ENCODE measurements at regions not wholly inside any gene's neighbourhood (a gene's known extent, or its start where the extent isn't known, plus 50 kb on each side); places are given as distances from the start of the nearest gene placed in this dataset.

- H3K9me1 ChIP-seq (ENCODE audit: insufficient read depth, low read length): no peaks in the 10 kb centered on the region
- H2BK15ac ChIP-seq (ENCODE audit: low read depth, low read length): no peak overlapping the region
- no peaks in the 10 kb centered on the region for H3K9me3 ChIP-seq (ENCODE audit: control insufficient read depth, insufficient read depth, low read length)
- no peak overlapping the region for H2BK20ac ChIP-seq (ENCODE audit: low read depth, low read length)
- no peak overlapping the region for H3K4ac ChIP-seq (ENCODE audit: low read depth, low read length)
- TF ChIP-seq CTCF (conservative IDR thresholded peaks at IDR 0.05; ENCODE audit: low read depth, low read length): no peak
- TF ChIP-seq USF2 (IDR thresholded peaks at IDR 0.05; ENCODE audit: low read depth, low read length): no peak
- no peak for TF ChIP-seq MAZ (IDR thresholded peaks at IDR 0.05; ENCODE audit: borderline replicate concordance, low read depth, low read length)
- no peak for TF ChIP-seq CHD1 (IDR thresholded peaks at IDR 0.05; ENCODE audit: low read depth, low read length)
- TF ChIP-seq RFX5 (IDR thresholded peaks at IDR 0.05; ENCODE audit: low read depth, low read length): no peak
- no peak for TF ChIP-seq NFE2L2 (IDR thresholded peaks at IDR 0.05; ENCODE audit: low read depth, low read length)
- no peak for TF ChIP-seq SMC3 (IDR thresholded peaks at IDR 0.05; ENCODE audit: low read depth, low read length)
- H3K56ac ChIP-seq (ENCODE audit: extremely low read depth, insufficient read depth, low read length): no peak overlapping the region
- no peak overlapping the region for H3K9ac ChIP-seq (ENCODE audit: low read depth, low read length)
- no peak overlapping the region for H3K4me2 ChIP-seq (ENCODE audit: low read depth, low read length)
- CTCF ChIA-PET: no interaction called here
- H3K18ac ChIP-seq (ENCODE audit: low read depth, low read length): no peak overlapping the region
- no TSS peak for BruUV-seq (replicated peaks)
- no peak overlapping the region for H4K5ac ChIP-seq (ENCODE audit: low read depth, low read length)
- no peak overlapping the region for H4K91ac ChIP-seq (ENCODE audit: insufficient read depth, low read depth, low read length)
- POLR2A ChIA-PET (ENCODE audit: unreplicated experiment): no interaction called here
- H3K4me1 ChIP-seq (ENCODE audit: control insufficient read depth, insufficient read depth, low read length): no peaks in the 10 kb centered on the region
- H2BK5ac ChIP-seq (ENCODE audit: low read depth, low read length, poor library complexity, severe bottlenecking): no peak overlapping the region
- no peaks in the 10 kb centered on the region for H4K20me1 ChIP-seq (ENCODE audit: insufficient read depth, low read length)
- H2AK9ac ChIP-seq (replicated peaks; ENCODE audit: low read depth, low read length, poor library complexity): no peak overlapping the region
- H3K23ac ChIP-seq (ENCODE audit: low read depth, low read length): no peak overlapping the region
- H2BK120ac ChIP-seq (ENCODE audit: low read depth, low read length): no peak overlapping the region
- ATAC-seq (ENCODE audit: low read depth) (no peak), DNase-seq (no peak)
- H4K8ac ChIP-seq (ENCODE audit: low read depth in 2 of 2, low read length in 2 of 2): no peak overlapping the region
- no peak overlapping the region for H3K27ac ChIP-seq (ENCODE audit: insufficient read depth, low read length)
- no CpG with 5 or more reads among the region's 2 CpGs for WGBS, 2 experiments (ENCODE audit: extremely low coverage in 2 of 2, insufficient read length in 1 of 2)
- no peak overlapping the region for H3K14ac ChIP-seq (replicated peaks; ENCODE audit: low read depth, low read length)
- in situ Hi-C loops (cut with MboI; ENCODE audit: low sequenced_read_pairs) (no loop called here), intact Hi-C loops (cut with micrococcal nuclease) (loop anchor here (10.0 kb wide), 1 partner anchor 121 kb away; no protein-coding TSS in a partner anchor), dilution Hi-C loops (cut with HindIII; ENCODE audit: low sequenced_read_pairs, unreplicated experiment) (no loop called here)
- no peaks in the 10 kb centered on the region for H3K36me3 ChIP-seq (ENCODE audit: control insufficient read depth, insufficient read depth, low read length)
- peaks cover 5% of the 10 kb centered on the region; the same call in 1 of the 2 replicates for H3K27me3 ChIP-seq (ENCODE audit: control insufficient read depth, insufficient read depth, low read length)
- H3K4me3 ChIP-seq (ENCODE audit: insufficient read depth, low read depth, low read length): no peak overlapping the region
- H2AFZ ChIP-seq (replicated peaks; ENCODE audit: low read length, poor library complexity): no peak overlapping the region
- no peak overlapping the region for H2AK5ac ChIP-seq (ENCODE audit: low read depth, low read length)
- no peaks in the 10 kb centered on the region for H3K79me1 ChIP-seq (ENCODE audit: low read depth in 1 of 2, low read length in 2 of 2)
Measured at GRCh38 chr7:18096087-18096486, 68.4 kb upstream of the PRPS1L1 start.

Measured in IMR-90 (cell line).